HG03521 (cell line): ENCODE measurements at regions not wholly inside any gene's neighbourhood (a gene's known extent, or its start where the extent isn't known, plus 50 kb on each side); places are given as distances from the start of the nearest gene placed in this dataset.
"Not testable (repeated sequence)": the region's sequence is repeated elsewhere in the genome, so short reads cannot be mapped to it uniquely, and the experiment has no call there.

ENCODE experiments used
- ATAC-seq: cut with Tn5 transposase; IDR thresholded peaks from one replicate; pipeline ENCODE4 v1.9.1; 2021; ENCODE audit warnings: mild to moderate bottlenecking, moderate library complexity; ENCODE audit not compliant: unreplicated experiment

DNA sequence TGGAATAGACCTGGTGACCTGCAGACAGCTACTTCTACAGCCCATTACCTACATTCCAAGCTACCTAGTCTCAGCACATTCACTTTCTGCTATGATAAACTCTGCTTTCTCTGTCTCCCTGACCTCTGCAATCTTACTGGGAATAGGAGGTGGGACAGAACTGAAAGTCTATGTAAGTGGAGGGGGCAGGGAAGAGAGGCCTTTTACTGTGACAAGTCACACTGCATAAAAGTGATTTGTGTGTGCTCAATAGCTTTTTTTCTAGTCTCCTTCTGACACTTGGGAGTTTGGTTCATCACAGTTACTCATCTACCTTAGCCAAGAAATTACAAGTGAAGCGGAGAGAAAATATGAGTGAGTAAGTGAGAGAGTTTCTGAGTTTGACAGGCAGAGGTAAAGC lies 322.4 kb downstream of the OLFM4 start:
- ATAC-seq, result no peak

DNA sequence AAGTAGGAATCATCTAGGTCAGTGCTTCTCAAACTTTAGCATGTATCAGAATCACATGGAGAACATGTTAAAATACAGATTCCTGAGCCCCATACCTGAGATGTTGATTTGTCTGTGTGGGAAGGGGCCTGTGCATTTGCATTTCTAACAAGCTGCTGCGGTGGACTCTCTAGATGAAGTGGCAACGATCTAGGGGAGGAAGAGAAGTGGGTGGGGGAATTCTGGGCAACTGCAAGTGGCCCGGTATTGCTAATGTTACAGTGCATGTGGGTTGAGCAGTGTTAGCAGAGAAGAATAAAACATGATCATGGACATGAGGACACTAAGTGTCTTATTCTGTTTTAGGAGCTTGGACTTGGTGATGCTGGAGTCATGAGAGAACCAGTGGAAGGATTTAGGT lies 329.0 kb downstream of the OLFM4 start:
- ATAC-seq, result no peak

DNA sequence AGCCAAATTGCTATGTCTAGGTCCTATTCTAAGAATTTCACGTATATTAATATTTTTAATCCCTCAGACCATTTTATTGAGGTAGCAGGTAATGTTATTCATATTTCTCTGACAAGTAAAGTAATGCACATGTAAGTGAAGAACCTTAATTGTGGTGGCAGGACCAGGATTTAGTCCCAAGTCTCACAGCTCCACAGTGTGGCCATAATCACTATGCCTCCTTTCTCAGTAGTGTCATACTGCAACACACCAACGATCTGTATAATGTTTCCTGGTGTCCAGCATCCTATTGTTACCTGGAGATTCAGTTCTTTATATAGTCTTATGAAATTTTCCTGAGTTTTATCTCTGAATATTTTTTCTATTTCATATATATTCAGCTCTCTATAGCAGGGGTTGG lies 340.3 kb downstream of the OLFM4 start:
- no peak for ATAC-seq

DNA sequence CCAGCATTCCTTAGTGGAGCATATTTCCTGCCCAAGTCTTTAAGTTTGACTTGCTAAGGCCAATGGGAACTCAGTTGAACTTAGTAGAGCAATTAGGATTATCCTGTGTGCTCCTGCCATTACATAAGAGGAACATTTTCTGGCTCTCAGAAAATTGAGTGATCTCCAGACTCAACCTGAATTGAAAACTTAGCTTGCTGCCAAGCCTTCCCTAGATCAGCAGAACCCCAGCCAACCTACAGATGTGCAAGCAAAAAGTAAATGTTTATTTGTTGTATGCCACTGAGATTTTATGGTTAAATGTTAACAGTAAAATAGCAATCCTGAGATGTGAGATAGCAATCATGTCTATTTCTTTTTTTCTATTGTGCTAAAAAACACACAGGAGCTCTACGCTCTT lies 350.9 kb downstream of the OLFM4 start:
- no peak for ATAC-seq

DNA sequence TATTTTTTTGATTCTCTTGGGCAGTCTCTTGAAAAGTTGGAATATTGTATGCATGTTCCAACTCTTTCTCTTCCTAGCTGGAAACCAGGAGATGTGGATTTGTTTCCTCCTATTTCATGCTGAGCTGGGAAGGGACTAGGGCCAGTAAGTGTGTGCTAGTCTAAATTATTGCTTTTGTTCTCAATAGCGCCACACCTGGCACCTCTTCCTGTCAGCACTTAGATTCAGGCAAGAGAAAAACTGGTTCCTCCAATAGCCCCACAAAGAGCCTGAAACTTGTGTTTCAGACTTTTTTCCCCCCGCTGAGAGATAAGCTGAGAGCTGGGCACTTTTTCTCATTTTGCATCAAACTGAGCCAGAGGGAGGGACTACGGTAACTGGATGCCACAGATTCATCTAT lies 353.4 kb downstream of the OLFM4 start:
- no peak for ATAC-seq

DNA sequence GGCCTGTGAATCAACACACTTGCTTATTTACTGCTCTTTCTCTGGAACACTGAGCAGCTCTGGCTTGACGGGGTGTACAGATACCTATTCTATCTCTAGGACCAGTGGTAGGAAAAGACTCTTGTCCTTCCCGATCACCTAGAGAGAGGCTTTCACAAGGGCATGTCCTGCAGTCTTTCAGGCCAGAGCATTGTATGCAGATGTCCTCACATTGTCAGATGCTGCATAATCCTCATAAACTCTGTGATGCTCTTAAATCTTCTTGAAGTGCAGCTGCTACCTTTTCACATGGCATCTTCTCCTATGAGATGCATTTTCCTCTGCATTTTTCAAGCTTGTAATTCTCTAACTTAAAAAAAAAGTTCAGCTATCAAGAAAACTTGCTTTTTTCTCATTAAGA lies 369.4 kb downstream of the OLFM4 start:
- no peak for ATAC-seq

DNA sequence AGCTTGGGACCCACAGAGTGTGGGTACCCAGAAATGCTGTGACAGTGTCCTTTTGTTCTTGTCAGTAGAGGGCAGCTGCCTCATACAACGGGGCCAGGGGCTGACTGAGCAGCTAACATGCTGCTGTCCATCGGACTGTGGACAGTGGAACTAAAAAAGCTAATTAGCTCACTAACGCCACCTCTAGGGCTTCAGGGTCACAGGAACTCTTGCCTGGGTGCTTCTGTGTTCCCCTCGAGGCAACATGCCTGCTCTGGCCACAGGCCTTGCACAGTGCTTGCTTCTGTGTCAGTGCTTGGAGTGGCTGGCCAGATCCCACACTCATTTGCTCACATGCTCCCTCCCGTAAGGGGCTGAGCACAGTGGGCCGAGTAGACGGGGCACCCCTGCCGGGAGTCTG lies 377.0 kb downstream of the OLFM4 start:
- no peak for ATAC-seq

DNA sequence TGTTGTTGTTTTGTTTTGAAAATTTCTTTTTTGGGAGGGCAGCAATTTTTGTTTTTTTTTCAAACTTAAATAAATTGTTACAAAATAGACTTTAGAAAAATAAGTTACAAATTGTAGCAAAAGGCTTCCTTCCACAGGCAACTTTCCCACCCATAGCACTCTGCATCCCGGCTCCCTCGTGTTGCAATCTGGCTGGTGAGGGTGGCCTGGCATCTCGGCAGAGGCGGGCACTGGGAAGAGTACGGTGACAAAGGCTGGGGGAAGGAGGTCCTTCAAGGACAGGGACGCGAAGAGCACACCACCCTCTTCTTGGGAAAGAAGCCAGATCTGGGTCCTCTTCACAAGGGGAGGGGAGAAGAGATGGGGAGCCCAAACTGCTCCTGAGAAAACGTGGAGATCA lies 379.7 kb downstream of the OLFM4 start:
- ATAC-seq, result no peak

DNA sequence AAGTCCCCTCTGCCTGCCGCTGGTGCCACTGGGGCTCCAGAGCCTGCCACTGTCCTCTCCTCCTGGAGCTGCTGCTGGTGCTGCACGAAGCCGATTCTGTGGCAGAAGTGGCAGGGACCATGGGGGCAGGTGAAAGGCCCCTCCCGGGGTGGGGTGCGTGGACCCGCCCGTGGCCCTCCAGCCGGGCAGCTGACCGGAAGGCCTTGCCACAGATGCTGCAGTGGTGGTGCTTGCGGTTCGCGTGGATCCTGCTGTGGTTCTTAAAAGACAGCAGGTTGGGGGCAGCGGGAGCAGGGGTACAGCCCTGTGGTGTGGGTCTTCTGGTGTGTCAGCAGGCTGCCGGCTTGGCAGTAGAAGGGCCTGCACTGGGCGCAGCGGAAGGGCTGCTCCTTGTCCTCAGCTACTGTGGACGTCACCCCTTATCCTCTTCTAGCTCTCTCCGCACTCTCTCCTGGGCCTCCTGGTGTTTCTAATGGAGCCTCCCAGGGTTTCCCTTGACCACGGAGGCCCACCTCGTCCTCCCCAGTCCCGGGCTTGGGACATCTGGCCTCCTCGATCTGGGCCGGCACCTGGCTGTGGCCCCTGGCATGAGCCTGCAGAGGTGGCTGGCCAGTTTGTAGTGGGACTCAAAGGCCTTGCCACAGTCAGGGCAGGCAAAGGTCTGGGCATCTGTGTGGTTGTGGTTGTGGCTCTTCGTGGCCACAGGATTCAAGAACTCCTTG lies 380.4 kb downstream of the OLFM4 start:
- ATAC-seq, result no peak

DNA sequence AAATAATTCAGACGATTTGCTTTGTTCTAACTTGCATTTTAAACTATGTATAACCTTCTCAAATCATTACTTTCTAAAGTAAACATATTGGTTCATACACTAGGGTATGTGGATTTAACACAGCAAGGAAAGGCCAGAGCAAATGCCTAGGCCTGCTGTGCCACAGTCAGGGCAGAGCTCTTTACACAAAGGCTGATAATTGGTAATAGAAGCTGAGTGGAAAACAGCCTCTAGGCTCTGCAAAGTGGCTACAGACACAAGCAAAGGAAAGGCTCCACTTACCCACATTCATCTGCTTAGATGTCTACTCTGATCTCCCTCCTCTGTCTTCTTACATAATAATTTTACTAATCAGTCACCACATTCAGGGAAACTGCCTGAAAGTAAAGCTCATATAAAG lies 382.9 kb downstream of the OLFM4 start:
- ATAC-seq, result no peak

DNA sequence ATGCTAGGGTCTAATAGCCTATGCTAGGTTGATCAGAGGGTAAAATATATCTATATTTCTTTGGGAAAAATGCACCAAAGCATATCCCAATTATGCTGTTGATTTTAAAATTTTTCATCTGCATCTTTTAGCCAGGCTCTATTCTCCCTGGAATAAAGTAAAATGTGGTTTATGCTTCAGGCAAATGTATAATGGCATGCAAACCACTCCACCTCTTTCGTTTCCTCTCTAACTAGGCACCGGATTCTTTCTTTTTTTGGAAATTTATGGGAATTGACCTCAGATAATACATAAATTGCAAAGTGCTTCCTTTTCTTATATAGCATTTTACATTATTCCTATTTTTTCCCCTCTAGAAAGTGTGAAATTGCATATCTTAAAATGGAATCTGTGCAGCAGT lies 386.5 kb downstream of the OLFM4 start:
- ATAC-seq, result no peak

DNA sequence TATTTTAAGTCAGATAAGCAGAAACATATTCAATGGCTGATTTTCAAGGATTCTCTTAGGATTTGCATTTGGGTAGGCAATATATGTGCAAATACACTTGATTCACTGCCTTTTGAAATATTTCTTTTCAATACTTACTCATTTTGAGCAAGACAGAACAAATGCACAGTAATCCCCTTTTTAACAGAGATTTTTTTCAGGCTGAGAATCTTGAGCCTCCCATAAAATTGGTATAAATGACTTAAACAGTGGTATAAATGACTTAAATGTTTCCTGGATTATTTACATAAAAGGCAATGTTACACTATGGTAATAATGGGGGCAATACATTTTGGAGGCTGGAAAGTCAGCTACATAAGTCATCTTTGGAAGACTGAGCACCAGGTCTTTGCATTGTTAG lies 389.0 kb downstream of the OLFM4 start:
- ATAC-seq, result no peak

DNA sequence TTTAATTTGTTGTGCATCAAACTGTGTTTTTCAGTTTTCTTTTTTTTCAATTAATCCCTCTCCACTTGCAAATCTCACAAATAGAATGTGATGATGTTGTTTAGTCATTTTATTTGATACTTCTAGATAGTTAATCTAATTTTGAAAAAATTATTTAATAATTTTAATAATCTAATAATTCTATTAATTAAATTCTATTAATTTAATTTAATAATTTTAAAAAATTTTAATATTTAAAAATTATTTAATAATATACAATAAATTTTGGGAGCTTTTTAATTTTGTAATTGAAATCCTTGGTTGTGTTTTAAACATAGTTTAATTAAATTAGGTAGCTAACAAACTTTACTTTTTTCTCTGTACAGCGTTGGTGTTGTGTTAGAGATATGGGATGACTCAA lies 393.8 kb downstream of the OLFM4 start:
- no peak for ATAC-seq

DNA sequence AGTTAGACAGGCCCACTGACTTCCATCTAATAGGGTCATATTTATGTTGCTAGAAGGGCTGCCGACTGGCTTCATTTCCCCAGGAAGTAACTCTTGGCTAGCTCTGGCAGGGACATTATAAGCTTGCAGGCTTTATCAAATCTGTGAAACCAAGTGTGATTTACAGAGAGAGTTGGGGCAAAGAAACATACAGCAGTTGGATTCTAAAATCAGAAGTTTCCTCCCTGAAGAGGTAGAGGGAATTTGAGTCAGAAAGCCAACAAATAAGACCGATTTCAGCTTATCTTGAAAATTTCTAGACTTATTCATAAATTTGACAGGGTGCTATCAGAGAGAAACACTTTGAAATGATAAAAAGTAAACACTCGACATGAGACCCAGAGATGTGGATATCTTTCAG lies 407.8 kb downstream of the OLFM4 start:
- ATAC-seq, result no peak

DNA sequence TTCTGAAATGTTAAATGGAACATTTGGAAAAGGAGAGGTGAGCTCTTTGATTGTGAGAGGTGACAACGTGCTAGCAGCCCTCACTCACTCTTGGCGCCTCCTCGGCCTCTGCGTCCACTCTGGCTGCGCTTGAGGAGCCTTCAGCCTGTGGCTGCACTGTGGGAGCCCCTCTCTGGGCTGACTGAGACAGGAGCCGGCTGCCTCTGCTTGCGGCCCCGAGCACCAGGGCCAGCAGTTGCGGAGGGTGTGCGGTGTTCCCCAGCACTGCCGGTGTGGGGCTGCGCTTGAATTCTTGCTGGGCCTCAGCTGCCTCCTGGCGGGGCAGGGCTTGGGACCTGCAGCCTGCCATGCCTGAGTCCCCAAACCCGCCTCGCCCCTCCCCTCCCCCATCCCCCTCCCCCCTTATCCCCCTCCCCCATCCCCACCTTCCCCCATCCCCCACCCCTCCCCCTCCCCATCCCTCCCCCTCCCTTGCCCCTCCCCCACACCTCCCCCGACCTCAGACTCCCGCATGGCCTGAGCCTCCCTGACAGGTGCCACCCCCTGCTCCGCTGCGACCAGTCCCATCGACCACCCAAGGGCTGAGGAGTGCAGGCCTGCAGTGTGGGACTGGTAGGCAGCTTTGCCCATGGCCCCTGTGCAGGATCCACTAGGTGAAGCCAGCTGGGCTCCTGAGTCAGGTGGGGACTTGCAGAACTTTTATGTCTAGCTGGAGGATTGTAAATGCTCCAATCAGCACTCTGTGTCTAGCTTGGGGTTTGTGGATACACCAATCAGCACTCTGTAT lies 411.0 kb downstream of the OLFM4 start:
- no peak for ATAC-seq

DNA sequence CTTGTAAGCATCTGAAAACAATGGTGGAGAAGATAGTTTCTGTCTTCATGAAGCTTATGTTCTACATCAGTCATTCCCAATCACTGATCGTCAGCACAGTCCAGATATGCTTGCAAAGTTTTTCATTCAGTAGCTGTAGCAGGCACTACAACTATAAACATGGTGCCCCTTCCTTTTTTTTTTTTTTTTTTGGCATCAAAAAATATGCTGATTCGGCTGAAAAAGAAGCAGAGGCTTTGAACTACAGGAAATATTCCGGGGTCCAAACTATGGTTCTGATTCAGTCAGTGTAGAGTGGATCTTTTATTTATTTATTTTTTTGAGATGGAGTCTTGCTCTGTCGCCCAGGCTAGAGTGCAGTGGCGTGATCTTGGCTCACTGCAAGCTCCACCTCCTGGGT lies 414.4 kb downstream of the OLFM4 start:
- ATAC-seq, result no peak

DNA sequence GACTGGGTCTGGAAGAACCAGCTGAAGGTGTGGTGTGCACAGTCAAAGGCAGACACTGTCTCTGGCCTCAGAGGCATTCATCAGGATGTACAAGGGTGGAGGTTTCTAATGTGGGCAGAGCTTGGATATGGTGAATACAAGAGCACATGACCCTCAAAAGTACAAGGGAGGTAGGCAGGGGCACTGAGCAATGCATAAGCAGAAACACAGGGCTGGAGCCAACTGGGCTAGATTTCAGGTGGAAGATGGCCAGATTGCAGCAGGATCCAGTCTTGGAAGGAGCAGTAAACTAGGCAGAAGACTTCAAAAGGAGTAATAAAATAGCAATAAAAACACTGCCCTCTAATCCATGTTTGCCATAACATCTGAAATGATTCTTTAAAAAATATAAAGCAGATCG lies 417.1 kb downstream of the OLFM4 start:
- no peak for ATAC-seq

DNA sequence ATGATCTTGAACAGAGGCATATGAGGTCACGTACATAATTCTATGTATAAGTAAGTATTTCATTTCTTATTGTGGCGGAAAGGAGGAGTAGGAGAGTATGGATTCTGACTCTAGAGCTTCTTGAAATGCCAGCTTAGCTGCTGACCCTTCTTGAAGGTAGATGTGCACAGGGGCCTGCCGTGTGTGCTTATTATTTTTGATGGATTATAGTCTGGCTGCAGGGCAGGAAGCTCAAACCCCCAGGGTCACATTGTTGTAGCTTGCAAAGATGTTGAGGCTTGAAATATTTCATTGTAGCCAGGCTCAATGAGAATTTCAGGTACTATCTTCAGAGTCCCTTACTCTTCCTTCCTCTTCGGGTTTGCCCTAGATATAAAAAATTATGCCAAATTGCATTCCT lies 418.8 kb downstream of the OLFM4 start:
- no peak for ATAC-seq

DNA sequence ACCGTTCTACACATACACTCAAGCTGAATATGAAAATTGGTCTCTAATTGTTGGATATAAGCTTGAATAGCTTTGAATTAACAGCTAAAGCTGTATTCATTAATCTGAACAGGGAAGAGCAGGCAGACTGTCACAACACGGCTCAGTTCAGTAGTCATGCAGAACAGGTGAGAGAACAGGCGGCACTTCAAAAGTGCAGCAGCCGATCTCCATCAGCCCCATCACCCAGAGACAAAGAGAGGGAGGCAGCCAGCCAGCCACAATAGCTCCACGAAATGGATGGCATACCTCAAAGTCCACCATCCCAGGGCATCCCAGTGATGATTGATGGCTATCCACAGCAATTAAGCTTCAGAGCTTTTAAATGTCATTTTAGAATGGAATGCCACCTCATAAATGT lies 419.2 kb downstream of the OLFM4 start:
- no peak for ATAC-seq

DNA sequence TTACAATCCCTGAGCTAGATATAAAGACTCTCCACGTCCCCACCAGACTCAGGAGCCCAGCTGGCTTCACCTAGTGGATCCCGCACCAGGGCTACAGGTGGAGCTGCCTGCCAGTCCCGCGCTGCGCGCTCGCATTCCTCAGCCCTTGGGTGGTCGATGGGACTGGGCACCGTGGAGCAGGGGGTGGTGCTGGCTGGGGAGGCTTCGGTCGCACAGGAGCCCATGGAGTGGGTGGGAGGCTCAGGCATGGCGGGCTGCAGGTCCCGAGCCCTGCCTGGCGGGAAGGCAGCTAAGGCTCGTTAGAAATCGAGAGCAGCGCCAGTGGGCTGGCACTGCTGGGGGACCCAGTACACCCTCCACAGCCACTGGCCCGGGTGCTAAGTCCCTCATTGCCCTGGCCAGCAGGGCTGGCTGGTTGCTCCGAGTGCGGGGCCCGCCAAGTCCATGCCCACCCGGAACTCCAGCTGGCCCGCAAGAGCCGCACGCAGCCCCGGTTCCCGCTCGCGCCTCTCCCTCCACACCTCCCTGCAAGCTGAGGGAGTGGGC lies 423.7 kb downstream of the OLFM4 start:
- ATAC-seq, result not testable (repeated sequence)

DNA sequence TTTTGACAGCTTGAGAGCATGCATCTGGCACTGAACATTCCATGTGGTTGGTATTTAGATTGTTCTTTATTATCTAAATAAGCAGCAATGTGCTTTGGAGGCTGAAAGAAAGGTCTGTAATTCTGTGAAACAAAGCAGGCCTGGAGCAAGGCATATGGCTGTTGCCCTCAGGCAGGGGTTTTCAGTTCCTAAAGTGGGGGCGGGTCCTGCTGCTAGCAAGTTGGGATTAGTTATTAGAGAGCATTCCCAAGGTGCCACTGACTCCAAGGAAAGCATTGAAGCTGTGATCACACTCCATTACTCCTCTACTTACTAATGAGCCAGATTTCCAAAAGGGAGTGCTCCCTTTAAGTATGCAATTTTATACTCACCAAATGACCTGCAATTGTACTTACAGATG lies 432.2 kb downstream of the OLFM4 start:
- ATAC-seq, result no peak

DNA sequence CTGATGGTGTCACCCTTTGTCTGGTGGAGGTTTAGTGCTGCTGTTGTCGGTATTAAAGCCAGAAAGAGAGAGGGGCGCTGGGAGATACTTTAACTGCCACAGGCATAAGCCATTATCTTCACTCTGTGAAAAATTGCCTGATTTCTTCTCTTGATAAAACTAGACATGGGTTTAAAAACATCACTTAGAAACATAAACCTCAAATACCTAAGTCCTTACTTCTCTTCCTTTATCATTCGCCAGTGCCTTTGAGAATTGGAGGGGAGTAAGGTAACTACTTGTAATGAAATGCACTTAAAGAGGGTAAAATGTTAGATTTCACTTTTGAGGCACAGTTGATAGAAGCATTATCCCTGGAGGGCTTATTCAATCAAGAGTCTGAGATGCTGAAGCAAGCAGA lies 434.5 kb downstream of the OLFM4 start:
- ATAC-seq, result no peak
